Gastrocnemius medialis (tissue), 4 donors: ENCODE measurements at regions not wholly inside any gene's neighbourhood (a gene's known extent, or its start where the extent isn't known, plus 50 kb on each side); places are given as distances from the start of the nearest gene placed in this dataset.

Experiments
- POLR2A ChIP-seq, 2 donors: fragments of 450-650 bp; IDR thresholded peaks; one replicate each; pipeline ENCODE4 v1.6.1; 2017; ENCODE audit warnings: antibody characterized with exemption in 2 of 2, mild to moderate bottlenecking in 2 of 2, moderate library complexity in 2 of 2
- TF ChIP-seq, protein P1 (sequence below), 5 experiments: fragments of 450-650 bp in 3 of 5; fragments of 200-600 bp in 2 of 5; sonication (generic) in 2 of 5; IDR thresholded peaks in 4 of 5; conservative IDR thresholded peaks in 1 of 5; 1 replicate in 4 of 5; 2 replicates in 1 of 5; pipeline ENCODE4 v1.5.1; 2016 to 2019; ENCODE audit warnings: antibody characterized with exemption in 5 of 5, mild to moderate bottlenecking in 3 of 5, moderate library complexity in 3 of 5

GRCh38 chr15:62360332-62361097, 195.4 kb upstream of the C2CD4B start:
- TF ChIP-seq, protein P1, sequence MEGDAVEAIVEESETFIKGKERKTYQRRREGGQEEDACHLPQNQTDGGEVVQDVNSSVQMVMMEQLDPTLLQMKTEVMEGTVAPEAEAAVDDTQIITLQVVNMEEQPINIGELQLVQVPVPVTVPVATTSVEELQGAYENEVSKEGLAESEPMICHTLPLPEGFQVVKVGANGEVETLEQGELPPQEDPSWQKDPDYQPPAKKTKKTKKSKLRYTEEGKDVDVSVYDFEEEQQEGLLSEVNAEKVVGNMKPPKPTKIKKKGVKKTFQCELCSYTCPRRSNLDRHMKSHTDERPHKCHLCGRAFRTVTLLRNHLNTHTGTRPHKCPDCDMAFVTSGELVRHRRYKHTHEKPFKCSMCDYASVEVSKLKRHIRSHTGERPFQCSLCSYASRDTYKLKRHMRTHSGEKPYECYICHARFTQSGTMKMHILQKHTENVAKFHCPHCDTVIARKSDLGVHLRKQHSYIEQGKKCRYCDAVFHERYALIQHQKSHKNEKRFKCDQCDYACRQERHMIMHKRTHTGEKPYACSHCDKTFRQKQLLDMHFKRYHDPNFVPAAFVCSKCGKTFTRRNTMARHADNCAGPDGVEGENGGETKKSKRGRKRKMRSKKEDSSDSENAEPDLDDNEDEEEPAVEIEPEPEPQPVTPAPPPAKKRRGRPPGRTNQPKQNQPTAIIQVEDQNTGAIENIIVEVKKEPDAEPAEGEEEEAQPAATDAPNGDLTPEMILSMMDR (IDR thresholded peaks at IDR 0.05 in 4 of 5, conservative IDR thresholded peaks at IDR 0.05 in 1 of 5) = no peak
- TF ChIP-seq POLR2A (IDR thresholded peaks at IDR 0.05) = no peak
